AG04450 (cell line): ENCODE measurements at regions not wholly inside any gene's neighbourhood (a gene's known extent, or its start where the extent isn't known, plus 50 kb on each side); places are given as distances from the start of the nearest gene placed in this dataset.

ENCODE experiments used
- CTCF ChIA-PET: fragments of 300-600, 350-600 bp; formaldehyde crosslinking; extraction: SDS; loops from one replicate; lab custom pipeline; 2022; ENCODE audit warnings: antibody characterized with exemption, inconsistent platforms; lab: Charles Lee
- POLR2A ChIA-PET: fragments of 350-600 bp; formaldehyde crosslinking; extraction: SDS; loops from one replicate; lab custom pipeline; 2021; ENCODE audit warnings: antibody characterized with exemption, inconsistent platforms; lab: Yijun Ruan, JAX
- DNase-seq: peaks from one replicate; pipeline ENCODE4 v3.0.0-alpha.2; 2011; ENCODE audit warnings: low read depth, low spot score
- H3K27ac ChIP-seq: one replicate; pipeline ENCODE4 v1.5.1; 2012; ENCODE audit warnings: low read depth, low read length, control low read depth
- H3K27me3 ChIP-seq: one replicate; pipeline ENCODE4 v1.6.0; 2012; ENCODE audit warnings: low read length; ENCODE audit not compliant: control insufficient read depth, insufficient read depth
- H3K4me3 ChIP-seq: 2 replicates; pipeline ENCODE4 v1.5.1; 2011; ENCODE audit warnings: mild to moderate bottlenecking, low read depth, low read length, control low read depth
- H3K9me3 ChIP-seq: 2 replicates; pipeline ENCODE4 v1.5.1; 2012; ENCODE audit warnings: low read length; ENCODE audit not compliant: control insufficient read depth, insufficient read depth
- CTCF ChIP-seq: IDR thresholded peaks from 2 replicates; pipeline ENCODE4 v1.5.1; 2011; ENCODE audit warnings: low read depth, low read length, control low read depth, inconsistent platforms

DNA sequence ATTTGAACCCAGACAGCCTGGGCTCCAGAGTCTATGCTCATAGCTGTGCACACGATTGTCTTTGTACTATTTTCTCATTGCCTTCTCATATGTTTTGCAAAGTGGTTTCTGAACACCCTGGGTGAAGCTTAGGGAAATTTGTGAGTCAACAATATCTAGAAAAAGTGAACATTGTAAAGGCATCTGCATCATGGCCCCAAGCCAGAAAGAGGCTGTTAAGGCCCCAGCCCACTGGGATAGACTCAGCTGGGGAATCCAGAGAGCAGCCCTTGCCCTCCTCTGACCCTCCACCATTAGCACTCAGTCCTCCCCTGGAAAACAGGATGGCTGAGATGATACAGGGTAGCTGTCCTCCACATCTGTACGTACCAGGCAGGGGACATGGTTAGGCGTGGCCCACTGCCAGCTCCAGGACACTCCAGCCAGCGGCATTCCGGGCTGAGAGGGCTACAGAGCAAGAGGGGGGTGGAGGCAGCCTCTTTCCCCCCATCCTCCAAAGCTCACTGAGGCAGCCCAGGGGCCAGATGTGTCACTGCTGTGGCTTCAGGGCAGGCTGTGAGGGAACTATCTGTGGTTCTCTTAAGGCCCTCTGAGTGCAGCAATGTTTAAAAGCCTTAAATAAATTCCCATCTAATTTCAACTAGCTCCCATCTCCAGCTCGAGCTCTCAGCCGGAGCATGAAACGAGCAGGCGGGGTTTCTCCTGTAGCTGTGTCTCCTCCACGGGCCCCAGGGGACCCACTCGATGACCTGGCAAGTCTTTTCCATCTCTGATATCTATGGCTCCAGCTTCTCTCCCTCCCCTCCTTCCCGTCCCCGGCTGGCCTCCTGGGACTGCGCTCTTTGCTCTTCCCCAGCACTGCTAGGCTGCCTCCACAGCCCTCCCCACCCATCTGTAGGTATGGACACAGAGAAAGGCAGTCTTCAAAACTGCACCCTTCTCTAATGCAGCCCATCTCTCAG lies 209.4 kb upstream of the LRFN2 start:
- no peak for TF ChIP-seq CTCF
- no peak for DNase-seq
- no peaks in the 10 kb centered on the region for H3K9me3 ChIP-seq
- no peak overlapping the region for H3K27ac ChIP-seq
- CTCF ChIA-PET, result no interaction called here
- H3K4me3 ChIP-seq, result no peak overlapping the region
- H3K27me3 ChIP-seq, result peaks cover 3% of the 10 kb centered on the region
- POLR2A ChIA-PET, result no interaction called here

- no peak for DNase-seq
- Histone ChIP-seq H3K27me3 (peaks cover 3% of the 10 kb centered on the region), H3K27ac (no peak overlapping the region), H3K4me3 (no peak overlapping the region), H3K9me3 (no peaks in the 10 kb centered on the region)
- TF ChIP-seq CTCF, result no peak
- CTCF ChIA-PET, result no interaction called here
- POLR2A ChIA-PET, result no interaction called here
These were observed 207.4 kb upstream of the LRFN2 start for GRCh38 chr6:40794586-40794985.

GRCh38 chr6:40792183-40792582 lies 205.0 kb upstream of the LRFN2 start:
- Histone ChIP-seq H3K9me3 (no peaks in the 10 kb centered on the region), H3K27me3 (peaks cover 3% of the 10 kb centered on the region), H3K4me3 (no peak overlapping the region), H3K27ac (no peak overlapping the region)
- CTCF ChIA-PET, result no interaction called here
- TF ChIP-seq CTCF, result no peak
- POLR2A ChIA-PET, result no interaction called here
- DNase-seq, result no peak

DNA sequence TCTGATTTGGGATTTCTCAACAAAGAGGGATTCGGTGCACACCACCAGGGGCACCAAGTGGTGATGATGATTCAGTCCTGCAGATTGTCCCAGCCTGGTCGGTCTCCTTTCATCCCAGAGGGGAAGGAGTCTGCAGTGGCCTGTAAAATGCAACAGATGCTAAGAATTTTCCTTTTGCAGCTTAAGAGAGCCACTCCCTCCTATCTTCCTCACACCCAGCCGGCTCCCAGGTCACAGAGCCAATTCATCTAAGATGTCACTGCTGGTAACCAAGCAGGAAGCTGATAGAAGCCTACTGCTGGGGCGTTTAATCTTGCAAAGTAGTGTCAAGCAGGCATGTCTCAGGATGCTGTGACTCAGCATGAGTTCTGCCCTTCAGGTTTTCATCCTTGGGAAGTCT lies 203.8 kb upstream of the LRFN2 start:
- ChIA-PET POLR2A (no interaction called here), CTCF (no interaction called here)
- TF ChIP-seq CTCF, result no peak
- DNase-seq, result no peak
- H3K27me3 ChIP-seq, result peaks cover 3% of the 10 kb centered on the region
- H3K27ac ChIP-seq, result no peak overlapping the region
- no peaks in the 10 kb centered on the region for H3K9me3 ChIP-seq
- H3K4me3 ChIP-seq, result no peak overlapping the region
